ENCODE measurements at regions not wholly inside any gene's neighbourhood (a gene's known extent, or its start where the extent isn't known, plus 50 kb on each side); places are given as distances from the start of the nearest gene placed in this dataset.

DNA sequence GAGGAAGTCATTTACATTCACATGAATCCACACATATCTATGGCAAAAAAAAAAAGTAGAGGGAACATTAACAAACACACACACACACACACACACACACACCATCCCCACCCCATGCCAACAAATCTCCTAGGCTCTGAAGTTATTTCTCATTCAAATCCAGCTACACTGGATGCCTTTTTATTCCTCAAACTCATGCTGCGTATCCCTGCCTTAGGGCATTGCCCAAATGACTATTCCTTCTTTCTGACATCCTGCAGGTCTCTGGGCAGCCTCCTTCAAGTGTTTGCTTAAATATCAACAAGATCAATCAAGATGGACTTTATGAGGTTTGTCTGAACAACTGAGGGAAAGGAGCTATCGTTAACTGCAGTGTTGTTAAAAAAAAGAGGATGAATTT, 106.5 kb upstream of the FAM9A start:
- no peaks in the 10 kb centered on the region for H3K9me3 ChIP-seq
- H3K27me3 ChIP-seq = no peaks in the 10 kb centered on the region
- H3K4me1 ChIP-seq = no peaks in the 10 kb centered on the region
- H3K4me3 ChIP-seq = no peak overlapping the region
- no peak overlapping the region for H3K27ac ChIP-seq
- in situ Hi-C loops (cut with MboI; ENCODE audit: low sequenced_read_pairs in 4 of 4) (no loop called here), intact Hi-C loops (cut with DNase I; ENCODE audit: low total_unique reads) (no loop called here)
- DNase-seq = no peak
- ATAC-seq = no peak
- no peak for TF ChIP-seq POLR2A (IDR thresholded peaks at IDR 0.05)
- TF ChIP-seq, protein P1, sequence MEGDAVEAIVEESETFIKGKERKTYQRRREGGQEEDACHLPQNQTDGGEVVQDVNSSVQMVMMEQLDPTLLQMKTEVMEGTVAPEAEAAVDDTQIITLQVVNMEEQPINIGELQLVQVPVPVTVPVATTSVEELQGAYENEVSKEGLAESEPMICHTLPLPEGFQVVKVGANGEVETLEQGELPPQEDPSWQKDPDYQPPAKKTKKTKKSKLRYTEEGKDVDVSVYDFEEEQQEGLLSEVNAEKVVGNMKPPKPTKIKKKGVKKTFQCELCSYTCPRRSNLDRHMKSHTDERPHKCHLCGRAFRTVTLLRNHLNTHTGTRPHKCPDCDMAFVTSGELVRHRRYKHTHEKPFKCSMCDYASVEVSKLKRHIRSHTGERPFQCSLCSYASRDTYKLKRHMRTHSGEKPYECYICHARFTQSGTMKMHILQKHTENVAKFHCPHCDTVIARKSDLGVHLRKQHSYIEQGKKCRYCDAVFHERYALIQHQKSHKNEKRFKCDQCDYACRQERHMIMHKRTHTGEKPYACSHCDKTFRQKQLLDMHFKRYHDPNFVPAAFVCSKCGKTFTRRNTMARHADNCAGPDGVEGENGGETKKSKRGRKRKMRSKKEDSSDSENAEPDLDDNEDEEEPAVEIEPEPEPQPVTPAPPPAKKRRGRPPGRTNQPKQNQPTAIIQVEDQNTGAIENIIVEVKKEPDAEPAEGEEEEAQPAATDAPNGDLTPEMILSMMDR (IDR thresholded peaks at IDR 0.05 in 4 of 5, conservative IDR thresholded peaks at IDR 0.05 in 1 of 5) = no peak
- H3K36me3 ChIP-seq = no peaks in the 10 kb centered on the region

DNA sequence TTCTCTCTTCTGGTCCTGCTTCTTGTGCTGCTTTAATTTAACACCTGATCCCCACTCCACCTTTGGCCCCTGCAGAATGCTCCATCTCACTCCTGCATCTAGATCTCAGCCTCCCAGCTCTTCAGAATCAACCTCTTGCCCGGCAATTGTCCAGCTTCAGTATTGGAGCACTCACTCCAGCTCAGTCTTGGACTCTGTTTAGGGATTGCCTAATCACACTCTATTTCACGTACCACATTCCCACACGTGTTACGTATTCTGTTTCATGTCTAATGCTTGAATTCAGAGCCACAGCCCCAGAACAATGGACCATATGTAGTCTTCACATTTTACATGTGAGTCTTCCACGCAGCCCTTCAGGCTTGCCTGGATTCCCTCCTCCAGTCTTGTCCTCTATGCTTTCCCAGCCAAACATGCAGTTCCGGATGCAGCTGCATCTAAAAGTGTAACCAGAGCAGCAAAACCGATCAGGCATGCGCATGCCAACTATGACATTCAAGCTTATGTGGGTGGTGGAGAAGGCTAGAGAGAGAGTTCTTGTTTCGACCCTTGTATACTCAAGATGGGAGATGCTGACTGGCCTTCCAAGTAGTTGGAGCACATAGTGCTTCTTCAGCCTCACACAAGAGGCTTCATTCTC, 105.2 kb upstream of the FAM9A start:
- no peak overlapping the region for H3K4me3 ChIP-seq
- H3K27ac ChIP-seq = no peak overlapping the region
- intact Hi-C loops (cut with DNase I; ENCODE audit: low total_unique reads) (no loop called here), in situ Hi-C loops (cut with MboI; ENCODE audit: low sequenced_read_pairs in 4 of 4) (no loop called here)
- TF ChIP-seq POLR2A (IDR thresholded peaks at IDR 0.05) = no peak
- TF ChIP-seq, protein P1 (IDR thresholded peaks at IDR 0.05 in 4 of 5, conservative IDR thresholded peaks at IDR 0.05 in 1 of 5) = no peak
- H3K4me1 ChIP-seq = no peaks in the 10 kb centered on the region
- no peaks in the 10 kb centered on the region for H3K36me3 ChIP-seq
- H3K9me3 ChIP-seq = no peaks in the 10 kb centered on the region
- ATAC-seq (no peak), DNase-seq (no peak)
- H3K27me3 ChIP-seq = no peaks in the 10 kb centered on the region

DNA sequence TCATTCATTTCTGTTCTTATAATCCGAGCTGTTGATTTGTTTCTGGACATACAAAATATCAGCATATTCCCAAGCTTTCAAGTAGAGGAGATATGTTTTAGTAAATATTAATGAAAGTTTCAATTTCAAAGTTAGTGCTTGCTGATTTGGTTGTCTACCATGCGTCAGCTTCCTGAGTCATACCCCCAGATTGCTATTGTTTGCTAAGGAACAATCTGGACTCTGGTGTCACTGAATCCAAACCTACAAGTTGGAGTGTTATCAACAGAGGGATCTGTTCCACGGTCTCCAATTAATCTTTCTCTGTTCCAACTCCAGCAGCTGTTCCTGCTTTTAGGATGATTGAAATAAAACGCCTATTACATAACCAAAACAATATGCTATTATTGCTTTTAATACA, 96.1 kb upstream of the FAM9A start:
- H3K4me3 ChIP-seq = no peak overlapping the region
- DNase-seq (no peak), ATAC-seq (no peak)
- H3K4me1 ChIP-seq = no peaks in the 10 kb centered on the region
- H3K9me3 ChIP-seq = no peaks in the 10 kb centered on the region
- in situ Hi-C loops (cut with MboI; ENCODE audit: low sequenced_read_pairs in 4 of 4) (no loop called here), intact Hi-C loops (cut with DNase I; ENCODE audit: low total_unique reads) (no loop called here)
- H3K36me3 ChIP-seq = no peaks in the 10 kb centered on the region
- no peaks in the 10 kb centered on the region for H3K27me3 ChIP-seq
- TF ChIP-seq POLR2A (IDR thresholded peaks at IDR 0.05) = no peak
- TF ChIP-seq, protein P1 (IDR thresholded peaks at IDR 0.05 in 4 of 5, conservative IDR thresholded peaks at IDR 0.05 in 1 of 5) = no peak
- no peak overlapping the region for H3K27ac ChIP-seq

DNA sequence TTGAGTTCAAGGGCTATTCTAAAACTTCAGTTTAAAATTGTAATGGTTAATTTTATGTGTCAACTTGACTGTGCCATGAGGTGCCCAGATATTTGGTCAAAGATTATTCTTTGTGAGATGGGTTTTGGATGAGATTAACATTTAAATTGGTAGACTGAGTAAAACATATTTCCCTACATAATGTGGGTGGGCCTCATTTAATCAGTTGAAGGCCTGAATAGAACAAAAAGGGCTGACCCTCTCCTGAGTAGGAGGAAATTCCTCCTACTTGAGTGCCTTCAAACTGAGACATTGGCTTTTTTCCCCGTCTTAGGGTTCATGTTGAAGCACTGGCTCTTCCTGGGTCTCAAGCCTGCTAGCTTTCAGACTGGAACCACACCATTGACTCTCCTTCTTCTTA, 89.6 kb upstream of the FAM9A start:
- H3K27me3 ChIP-seq = no peaks in the 10 kb centered on the region
- no peak overlapping the region for H3K27ac ChIP-seq
- in situ Hi-C loops (cut with MboI; ENCODE audit: low sequenced_read_pairs in 4 of 4) = no loop called here
- no peak for DNase-seq
- no peaks in the 10 kb centered on the region for H3K9me3 ChIP-seq
- no peak overlapping the region for H3K4me3 ChIP-seq
- no peaks in the 10 kb centered on the region for H3K4me1 ChIP-seq
- intact Hi-C loops (cut with DNase I; ENCODE audit: low total_unique reads) = no loop called here
- no peak for ATAC-seq
- no peak for TF ChIP-seq POLR2A (IDR thresholded peaks at IDR 0.05)
- TF ChIP-seq, protein P1 (IDR thresholded peaks at IDR 0.05 in 4 of 5, conservative IDR thresholded peaks at IDR 0.05 in 1 of 5) = no peak
- H3K36me3 ChIP-seq = no peaks in the 10 kb centered on the region

DNA sequence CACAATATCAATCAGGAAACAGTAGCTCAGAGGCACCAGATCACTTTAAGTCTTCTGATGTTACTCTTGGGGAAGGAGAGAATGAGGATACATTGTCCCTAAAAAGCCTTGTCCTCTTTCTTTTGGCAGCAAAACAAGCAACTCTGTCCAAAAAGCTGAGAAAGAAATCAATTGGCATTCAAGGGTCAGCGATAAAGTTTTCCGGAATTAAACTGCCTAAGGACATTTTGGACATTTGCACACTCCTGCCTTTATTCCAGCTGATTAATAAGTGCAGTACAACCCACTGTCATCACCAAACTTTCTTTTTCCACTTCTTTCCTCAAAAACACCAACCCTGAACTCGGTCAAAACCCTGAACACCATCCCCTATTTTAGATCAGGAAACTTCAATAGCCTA, 85.8 kb upstream of the FAM9A start:
- ATAC-seq (no peak), DNase-seq (no peak)
- in situ Hi-C loops (cut with MboI; ENCODE audit: low sequenced_read_pairs in 4 of 4) = no loop called here
- H3K27ac ChIP-seq = no peak overlapping the region
- no peaks in the 10 kb centered on the region for H3K4me1 ChIP-seq
- H3K27me3 ChIP-seq = no peaks in the 10 kb centered on the region
- no peak overlapping the region for H3K4me3 ChIP-seq
- no peaks in the 10 kb centered on the region for H3K9me3 ChIP-seq
- H3K36me3 ChIP-seq = no peaks in the 10 kb centered on the region
- TF ChIP-seq, protein P1 (IDR thresholded peaks at IDR 0.05 in 4 of 5, conservative IDR thresholded peaks at IDR 0.05 in 1 of 5) = no peak
- no peak for TF ChIP-seq POLR2A (IDR thresholded peaks at IDR 0.05)
- intact Hi-C loops (cut with DNase I; ENCODE audit: low total_unique reads) = no loop called here

All from gastrocnemius medialis (tissue), 4 donors.